Neutrophil (primary cell): ENCODE measurements at regions not wholly inside any gene's neighbourhood (a gene's known extent, or its start where the extent isn't known, plus 50 kb on each side); places are given as distances from the start of the nearest gene placed in this dataset.

Experiments used
- H3K27ac ChIP-seq: fragments of 200-600 bp; sonication (generic); 2 replicates; pipeline ENCODE4 v1.5.1; 2016; ENCODE audit warnings: mild to moderate bottlenecking, moderate library complexity
- H3K27me3 ChIP-seq: fragments of 200-600 bp; sonication (generic); 2 replicates; pipeline ENCODE4 v1.6.0; 2016; ENCODE audit warnings: mild to moderate bottlenecking
- H3K36me3 ChIP-seq: fragments of 200-600 bp; sonication (generic); 2 replicates; pipeline ENCODE4 v1.5.1; 2017
- H3K4me1 ChIP-seq, 2 experiments: fragments of 200-600 bp in 1 of 2; sonication (generic) in 1 of 2; 1 replicate in 1 of 2; 2 replicates in 1 of 2; pipeline versions ENCODE4 v1.5.1 to v1.6.1; 2013 to 2016; ENCODE audit warnings: low read depth in 1 of 2, low read length in 1 of 2, mild to moderate bottlenecking in 1 of 2, moderate library complexity in 1 of 2; ENCODE audit not compliant: control insufficient read depth in 1 of 2, insufficient read depth in 1 of 2
- H3K4me3 ChIP-seq, 2 experiments: fragments of 200-600 bp in 1 of 2; sonication (generic) in 1 of 2; 1 replicate in 1 of 2; 2 replicates in 1 of 2; pipeline ENCODE4 v1.5.1; 2013 to 2016; ENCODE audit warnings: low read depth in 1 of 2, low read length in 1 of 2, mild to moderate bottlenecking in 1 of 2, moderate library complexity in 1 of 2
- H3K9me3 ChIP-seq: fragments of 200-600 bp; sonication (generic); 2 replicates; pipeline ENCODE4 v1.5.1; 2016
- CTCF ChIP-seq: fragments of 200-600 bp; sonication (generic); IDR thresholded peaks from 2 replicates; pipeline ENCODE4 v1.5.1; 2016; ENCODE audit warnings: antibody characterized with exemption

DNA sequence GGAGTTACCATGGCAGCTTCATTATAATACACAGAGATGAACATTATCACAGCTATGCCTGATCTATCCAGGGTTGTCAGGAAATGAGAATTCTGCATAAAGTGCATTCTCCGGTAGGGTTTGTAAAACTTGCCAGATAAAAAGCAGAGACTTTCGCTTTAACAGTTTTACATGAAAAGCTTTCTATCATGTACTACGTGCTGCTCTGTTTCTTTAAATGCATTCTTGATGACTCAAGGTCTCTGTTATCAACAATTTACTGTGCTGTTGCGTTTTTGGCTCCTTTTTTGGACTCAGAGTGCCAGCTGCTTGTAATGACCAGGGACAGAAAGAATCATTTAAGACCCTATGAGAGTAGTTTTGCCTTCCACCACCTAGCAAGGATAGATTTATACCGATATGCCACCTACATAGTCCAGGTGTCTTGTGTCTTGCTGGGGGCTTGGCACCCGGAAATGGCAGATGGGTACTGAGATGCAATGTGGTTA lies 371.2 kb downstream of the BTG1 start:
- no peaks in the 10 kb centered on the region for H3K36me3 ChIP-seq
- H3K4me3 ChIP-seq: no peak overlapping the region
- H3K27me3 ChIP-seq: no peaks in the 10 kb centered on the region
- H3K4me1 ChIP-seq: no peaks in the 10 kb centered on the region
- TF ChIP-seq CTCF: no peak
- H3K9me3 ChIP-seq: no peaks in the 10 kb centered on the region
- H3K27ac ChIP-seq: no peak overlapping the region

GRCh38 chr12:91773749-91774429 lies 371.8 kb downstream of the BTG1 start:
- Histone ChIP-seq H3K4me3 (no peak overlapping the region), H3K4me1 (no peaks in the 10 kb centered on the region), H3K9me3 (no peaks in the 10 kb centered on the region), H3K36me3 (no peaks in the 10 kb centered on the region), H3K27me3 (no peaks in the 10 kb centered on the region), H3K27ac (no peak overlapping the region)
- no peak for TF ChIP-seq CTCF

DNA sequence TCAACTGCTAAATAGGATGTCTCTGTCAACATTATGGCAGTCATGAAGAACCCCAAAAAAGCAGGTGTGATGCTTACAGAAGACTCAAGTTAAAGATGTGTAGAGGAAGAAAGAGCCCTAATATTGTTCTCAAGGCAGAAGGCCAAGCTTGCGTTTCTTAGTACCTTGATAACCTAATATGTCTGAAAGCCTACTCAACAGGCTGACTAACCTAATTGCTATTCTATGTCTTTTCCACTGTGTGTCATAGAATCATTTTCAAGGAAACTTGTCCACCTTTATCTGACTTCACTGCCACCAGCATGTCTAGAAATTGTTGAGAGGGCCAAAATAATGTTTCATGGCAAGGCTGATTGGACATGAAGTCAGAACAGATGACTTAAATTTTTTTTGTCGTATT lies 373.2 kb downstream of the BTG1 start:
- H3K27me3 ChIP-seq: no peaks in the 10 kb centered on the region
- H3K27ac ChIP-seq: no peak overlapping the region
- H3K4me1 ChIP-seq: no peaks in the 10 kb centered on the region
- H3K4me3 ChIP-seq: no peak overlapping the region
- no peaks in the 10 kb centered on the region for H3K9me3 ChIP-seq
- TF ChIP-seq CTCF: no peak
- H3K36me3 ChIP-seq: no peaks in the 10 kb centered on the region

- Histone ChIP-seq H3K9me3 (no peaks in the 10 kb centered on the region), H3K36me3 (no peaks in the 10 kb centered on the region), H3K27me3 (no peaks in the 10 kb centered on the region), H3K4me3 (no peak overlapping the region), H3K4me1 (no peaks in the 10 kb centered on the region), H3K27ac (no peak overlapping the region)
- TF ChIP-seq CTCF: no peak
Observed at GRCh38 chr12:91769736-91770135, 375.9 kb downstream of the BTG1 start.

DNA sequence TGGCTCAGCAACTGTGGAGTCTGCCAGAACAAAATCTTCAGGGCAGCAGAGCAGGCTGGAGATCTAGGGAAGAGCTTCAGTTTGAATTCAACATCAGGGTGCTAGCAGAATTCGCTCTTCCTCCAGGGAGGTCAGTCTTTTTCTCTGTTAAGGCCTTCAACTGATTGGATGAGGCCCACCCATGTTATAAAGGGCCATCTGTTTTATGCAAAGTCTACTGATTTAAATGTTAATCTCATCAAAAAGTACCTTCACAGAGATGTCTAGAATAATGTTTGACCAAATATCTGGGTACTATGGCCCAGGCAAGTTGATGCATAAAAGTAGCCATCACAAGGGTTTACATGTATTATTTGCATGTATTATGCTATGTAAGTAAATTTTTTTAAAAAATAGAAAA lies 378.4 kb downstream of the BTG1 start:
- Histone ChIP-seq H3K9me3 (no peaks in the 10 kb centered on the region), H3K36me3 (no peaks in the 10 kb centered on the region), H3K27me3 (no peaks in the 10 kb centered on the region), H3K4me3 (no peak overlapping the region), H3K27ac (no peak overlapping the region), H3K4me1 (no peaks in the 10 kb centered on the region)
- TF ChIP-seq CTCF: no peak
